ENCODE measurements at regions not wholly inside any gene's neighbourhood (a gene's known extent, or its start where the extent isn't known, plus 50 kb on each side); places are given as distances from the start of the nearest gene placed in this dataset.

DNA sequence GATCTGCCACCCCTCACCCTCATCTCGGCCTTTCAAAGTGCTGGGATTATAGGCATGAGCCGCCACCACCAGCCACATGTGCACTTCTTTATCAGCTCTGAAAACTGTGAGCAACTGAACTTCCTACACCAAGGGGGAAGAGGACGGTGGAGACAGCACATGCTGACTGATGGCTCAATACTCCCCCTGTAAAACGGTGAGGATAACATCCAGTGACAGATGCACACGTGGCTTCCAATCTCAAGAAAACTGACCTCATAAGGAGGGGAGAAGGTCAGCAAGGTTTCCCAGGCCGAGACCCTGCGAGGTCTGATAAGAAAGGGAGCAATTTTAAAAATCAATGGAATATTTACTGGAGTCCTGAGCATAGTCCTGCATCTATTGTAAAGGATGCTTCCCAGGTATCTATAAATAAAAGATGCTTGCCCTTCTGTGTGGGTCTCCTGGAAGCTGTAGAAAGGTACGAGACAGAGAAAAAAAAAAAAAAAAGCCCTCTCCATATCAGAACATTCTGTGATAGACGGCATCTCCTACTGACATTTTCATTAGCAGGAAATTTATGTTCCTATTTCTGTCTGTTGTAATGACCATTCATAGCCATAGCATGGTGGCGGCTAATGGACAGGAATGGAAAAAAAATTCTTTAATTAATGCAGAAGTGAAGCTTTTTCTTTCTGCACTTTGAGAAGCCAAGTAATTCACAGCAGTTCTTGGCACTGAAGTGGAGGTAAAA, 385.1 kb downstream of the ZNF536 start:
- H3K79me2 ChIP-seq (ENCODE audit: insufficient read depth, low read length) = no peaks in the 10 kb centered on the region
- H2AFZ ChIP-seq (ENCODE audit: low read length) = no peak overlapping the region
- no peaks in the 10 kb centered on the region for H3K27me3 ChIP-seq (ENCODE audit: insufficient read depth, low read length)
- H3K36me3 ChIP-seq (ENCODE audit: insufficient read depth, low read length) = no peaks in the 10 kb centered on the region
- DNase-seq (ENCODE audit: insufficient read length, low spot score, missing footprints) = no peak
- TF ChIP-seq, protein P1, sequence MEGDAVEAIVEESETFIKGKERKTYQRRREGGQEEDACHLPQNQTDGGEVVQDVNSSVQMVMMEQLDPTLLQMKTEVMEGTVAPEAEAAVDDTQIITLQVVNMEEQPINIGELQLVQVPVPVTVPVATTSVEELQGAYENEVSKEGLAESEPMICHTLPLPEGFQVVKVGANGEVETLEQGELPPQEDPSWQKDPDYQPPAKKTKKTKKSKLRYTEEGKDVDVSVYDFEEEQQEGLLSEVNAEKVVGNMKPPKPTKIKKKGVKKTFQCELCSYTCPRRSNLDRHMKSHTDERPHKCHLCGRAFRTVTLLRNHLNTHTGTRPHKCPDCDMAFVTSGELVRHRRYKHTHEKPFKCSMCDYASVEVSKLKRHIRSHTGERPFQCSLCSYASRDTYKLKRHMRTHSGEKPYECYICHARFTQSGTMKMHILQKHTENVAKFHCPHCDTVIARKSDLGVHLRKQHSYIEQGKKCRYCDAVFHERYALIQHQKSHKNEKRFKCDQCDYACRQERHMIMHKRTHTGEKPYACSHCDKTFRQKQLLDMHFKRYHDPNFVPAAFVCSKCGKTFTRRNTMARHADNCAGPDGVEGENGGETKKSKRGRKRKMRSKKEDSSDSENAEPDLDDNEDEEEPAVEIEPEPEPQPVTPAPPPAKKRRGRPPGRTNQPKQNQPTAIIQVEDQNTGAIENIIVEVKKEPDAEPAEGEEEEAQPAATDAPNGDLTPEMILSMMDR (IDR thresholded peaks at IDR 0.05; ENCODE audit: extremely low read depth, low read depth, low read length) = no peak
- no peaks in the 10 kb centered on the region for H3K4me1 ChIP-seq (ENCODE audit: insufficient read depth, low read length)
- no peak overlapping the region for H3K4me2 ChIP-seq (ENCODE audit: insufficient read depth, low read length)
- H4K20me1 ChIP-seq (ENCODE audit: insufficient read depth, low read length) = no peaks in the 10 kb centered on the region
- no peak overlapping the region for H3K4me3 ChIP-seq (ENCODE audit: insufficient read depth, low read length)
- H3K27ac ChIP-seq (ENCODE audit: low read depth, low read length) = no peak overlapping the region
- H3K9me3 ChIP-seq (ENCODE audit: low read depth, low read length) = no peaks in the 10 kb centered on the region

DNA sequence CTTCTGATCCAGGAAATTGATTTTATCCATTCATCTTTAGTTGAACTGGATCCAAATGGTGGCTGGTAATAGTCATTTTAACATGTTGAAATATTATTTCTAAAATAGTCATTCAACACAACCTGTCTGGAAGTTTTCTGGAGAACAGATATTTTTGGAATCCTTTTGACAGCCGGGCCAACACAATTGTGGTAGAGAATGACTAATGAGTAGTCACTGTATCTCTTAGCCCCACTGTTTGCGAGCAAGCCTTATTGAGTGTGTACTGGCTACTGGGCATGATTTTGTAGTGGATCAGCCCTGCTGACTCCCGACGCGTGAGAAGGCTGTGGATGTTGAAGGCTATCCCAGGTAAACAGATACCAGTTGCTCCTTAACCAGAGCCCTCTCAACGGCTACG, 383.4 kb downstream of the ZNF536 start:
- H3K4me2 ChIP-seq (ENCODE audit: insufficient read depth, low read length) = no peak overlapping the region
- no peak overlapping the region for H3K27ac ChIP-seq (ENCODE audit: low read depth, low read length)
- no peaks in the 10 kb centered on the region for H3K36me3 ChIP-seq (ENCODE audit: insufficient read depth, low read length)
- no peak overlapping the region for H2AFZ ChIP-seq (ENCODE audit: low read length)
- no peak overlapping the region for H3K4me3 ChIP-seq (ENCODE audit: insufficient read depth, low read length)
- H4K20me1 ChIP-seq (ENCODE audit: insufficient read depth, low read length) = no peaks in the 10 kb centered on the region
- TF ChIP-seq, protein P1 (IDR thresholded peaks at IDR 0.05; ENCODE audit: extremely low read depth, low read depth, low read length) = no peak
- no peaks in the 10 kb centered on the region for H3K9me3 ChIP-seq (ENCODE audit: low read depth, low read length)
- no peaks in the 10 kb centered on the region for H3K4me1 ChIP-seq (ENCODE audit: insufficient read depth, low read length)
- H3K27me3 ChIP-seq (ENCODE audit: insufficient read depth, low read length) = no peaks in the 10 kb centered on the region
- no peak for DNase-seq (ENCODE audit: insufficient read length, low spot score, missing footprints)
- H3K79me2 ChIP-seq (ENCODE audit: insufficient read depth, low read length) = no peaks in the 10 kb centered on the region

DNA sequence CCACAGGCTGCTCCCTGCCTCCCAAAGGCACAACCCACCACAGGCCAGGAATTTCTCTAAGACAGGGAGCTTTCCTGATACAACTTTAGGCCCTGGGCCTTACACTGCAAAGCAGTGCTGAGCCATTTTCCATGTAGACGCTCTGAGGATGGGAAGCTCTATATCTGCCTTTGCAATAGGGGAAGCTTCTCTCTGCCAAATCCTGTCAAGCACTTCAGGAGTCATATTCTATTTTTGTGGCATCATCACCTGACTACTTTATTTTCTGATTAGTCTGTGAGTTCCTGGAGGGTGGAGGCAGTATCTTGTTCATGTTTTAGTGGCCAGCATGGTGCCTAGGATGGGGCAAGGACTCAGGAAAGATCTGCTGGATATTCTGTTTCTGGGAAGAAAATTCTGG, 382.0 kb downstream of the ZNF536 start:
- TF ChIP-seq, protein P1 (IDR thresholded peaks at IDR 0.05; ENCODE audit: extremely low read depth, low read depth, low read length) = no peak
- H3K27ac ChIP-seq (ENCODE audit: low read depth, low read length) = no peak overlapping the region
- H3K36me3 ChIP-seq (ENCODE audit: insufficient read depth, low read length) = no peaks in the 10 kb centered on the region
- H3K4me3 ChIP-seq (ENCODE audit: insufficient read depth, low read length) = no peak overlapping the region
- H3K79me2 ChIP-seq (ENCODE audit: insufficient read depth, low read length) = no peaks in the 10 kb centered on the region
- DNase-seq (ENCODE audit: insufficient read length, low spot score, missing footprints) = no peak
- H3K9me3 ChIP-seq (ENCODE audit: low read depth, low read length) = peaks cover 5% of the 10 kb centered on the region
- no peaks in the 10 kb centered on the region for H3K4me1 ChIP-seq (ENCODE audit: insufficient read depth, low read length)
- no peak overlapping the region for H3K4me2 ChIP-seq (ENCODE audit: insufficient read depth, low read length)
- H3K27me3 ChIP-seq (ENCODE audit: insufficient read depth, low read length) = no peaks in the 10 kb centered on the region
- no peak overlapping the region for H2AFZ ChIP-seq (ENCODE audit: low read length)
- no peaks in the 10 kb centered on the region for H4K20me1 ChIP-seq (ENCODE audit: insufficient read depth, low read length)

DNA sequence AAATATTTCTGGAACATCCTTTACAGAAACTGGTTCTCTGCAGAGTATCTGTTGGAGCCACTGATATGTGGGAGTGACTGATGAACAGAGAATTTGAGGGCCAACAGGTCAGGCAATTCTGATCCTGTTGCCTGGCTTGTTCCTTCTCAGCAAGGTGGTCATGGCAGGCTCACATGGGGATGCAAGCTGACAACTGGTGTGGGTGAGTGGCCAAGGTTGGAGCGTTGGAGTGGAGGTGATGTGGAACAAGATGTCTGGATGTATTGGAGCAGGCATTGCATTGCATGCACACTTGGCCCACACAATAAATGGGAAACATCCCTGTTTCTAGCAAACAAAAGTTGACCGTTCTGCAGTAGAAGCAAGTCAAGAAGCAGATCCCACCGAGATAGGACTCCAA, 380.7 kb downstream of the ZNF536 start:
- Histone ChIP-seq H3K27me3 (ENCODE audit: insufficient read depth, low read length) (no peaks in the 10 kb centered on the region), H3K36me3 (ENCODE audit: insufficient read depth, low read length) (no peaks in the 10 kb centered on the region), H3K27ac (ENCODE audit: low read depth, low read length) (no peak overlapping the region), H2AFZ (ENCODE audit: low read length) (no peak overlapping the region), H3K4me1 (ENCODE audit: insufficient read depth, low read length) (no peaks in the 10 kb centered on the region), H3K4me2 (ENCODE audit: insufficient read depth, low read length) (no peak overlapping the region), H3K9me3 (ENCODE audit: low read depth, low read length) (peaks cover 5% of the 10 kb centered on the region), H4K20me1 (ENCODE audit: insufficient read depth, low read length) (no peaks in the 10 kb centered on the region), H3K4me3 (ENCODE audit: insufficient read depth, low read length) (no peak overlapping the region), H3K79me2 (ENCODE audit: insufficient read depth, low read length) (no peaks in the 10 kb centered on the region)
- no peak for DNase-seq (ENCODE audit: insufficient read length, low spot score, missing footprints)
- TF ChIP-seq, protein P1 (IDR thresholded peaks at IDR 0.05; ENCODE audit: extremely low read depth, low read depth, low read length) = no peak
